ENCODE measurements at regions not wholly inside any gene's neighbourhood (a gene's known extent, or its start where the extent isn't known, plus 50 kb on each side); places are given as distances from the start of the nearest gene placed in this dataset.

GRCh38 chr3:76768912-76769311 lies 271.0 kb upstream of the ROBO2 start:
- Histone ChIP-seq H3K27me3 (replicated peaks in 1 of 2; ENCODE audit: control insufficient read depth in 2 of 2, insufficient read depth in 2 of 2, low read length in 1 of 2) (no peaks in the 10 kb centered on the region), H3K4me1 (ENCODE audit: control insufficient read depth, insufficient read depth, low read length) (no peaks in the 10 kb centered on the region), H3K36me3 (ENCODE audit: control insufficient read depth in 2 of 2, insufficient read depth in 2 of 2, low read length in 1 of 2) (no peaks in the 10 kb centered on the region), H3K9me3 (replicated peaks; ENCODE audit: control insufficient read depth, insufficient read depth, low read length) (no peaks in the 10 kb centered on the region), H3K4me2 (ENCODE audit: control insufficient read depth, insufficient read depth) (no peak overlapping the region), H2AFZ (ENCODE audit: control insufficient read depth, low read depth, low read length) (no peak overlapping the region), H3K9ac (ENCODE audit: control insufficient read depth, insufficient read depth, low read length) (no peak overlapping the region), H3K79me2 (ENCODE audit: control insufficient read depth, insufficient read depth, low read length) (no peaks in the 10 kb centered on the region), H4K20me1 (ENCODE audit: control insufficient read depth, insufficient read depth) (no peaks in the 10 kb centered on the region), H3K4me3 (no peak overlapping the region), H3K27ac (ENCODE audit: control insufficient read depth, insufficient read depth) (no peak overlapping the region)
- BruUV-seq (replicated peaks): no TSS peak
- no peak for DNase-seq (ENCODE audit: low read depth, low spot score)
- WGBS (ENCODE audit: insufficient coverage, insufficient replicate concordance, low lambda C conversion rate, missing lambda C conversion rate): 2% methylated on average over 4 of the region's 4 CpGs
- in situ Hi-C loops (cut with MboI): no loop called here
- intact Hi-C loops (cut with micrococcal nuclease; ENCODE audit: unreplicated experiment): no loop called here
- ChIA-PET SMC1A (ENCODE audit: uncharacterized antibody, unreplicated experiment) (no interaction called here), RAD21 (ENCODE audit: unreplicated experiment) (no interaction called here), POLR2A (no interaction called here), CTCF (interaction anchor here (0.6 kb wide), 1 partner anchor 36 kb away, joined by 3 read pairs; no protein-coding TSS in a partner anchor)
- ATAC-seq: no peak
- peak; percentile 54; the same call in 1 of the 2 replicates for TF ChIP-seq RFX5 (IDR thresholded peaks at IDR 0.05; ENCODE audit: low read depth, low read length)
- no peak for TF ChIP-seq HDAC6 (IDR thresholded peaks at IDR 0.05; ENCODE audit: unreplicated experiment)
- no peak for TF ChIP-seq RCOR1 (conservative IDR thresholded peaks at IDR 0.05; ENCODE audit: low read depth, low read length)
- TF ChIP-seq MAX (IDR thresholded peaks at IDR 0.05; ENCODE audit: low read depth, low read length): no peak
- no peak for TF ChIP-seq TCF7 (IDR thresholded peaks at IDR 0.05; ENCODE audit: borderline replicate concordance)
- TF ChIP-seq ATF7 (IDR thresholded peaks at IDR 0.05; ENCODE audit: low read depth): no peak
- FAIRE-seq: peak; percentile 7

- 0% methylated on average over 3 of the region's 3 CpGs for WGBS (ENCODE audit: insufficient coverage, insufficient replicate concordance, low lambda C conversion rate, missing lambda C conversion rate)
- H2AFZ ChIP-seq (ENCODE audit: control insufficient read depth, low read depth, low read length): no peak overlapping the region
- no TSS peak for BruUV-seq (replicated peaks)
- in situ Hi-C loops (cut with MboI): no loop called here
- H3K4me1 ChIP-seq (ENCODE audit: control insufficient read depth, insufficient read depth, low read length): no peaks in the 10 kb centered on the region
- CTCF ChIA-PET: no interaction called here
- RAD21 ChIA-PET (ENCODE audit: unreplicated experiment): no interaction called here
- H3K27ac ChIP-seq (ENCODE audit: control insufficient read depth, insufficient read depth): no peak overlapping the region
- no peak for TF ChIP-seq ZNF24 (IDR thresholded peaks at IDR 0.05)
- no peak for TF ChIP-seq E4F1 (IDR thresholded peaks at IDR 0.05; ENCODE audit: borderline replicate concordance, partially characterized antibody)
- TF ChIP-seq WRNIP1 (IDR thresholded peaks at IDR 0.05; ENCODE audit: borderline replicate concordance, low read depth, low read length): no peak
- no peak for TF ChIP-seq CBX3 (IDR thresholded peaks at IDR 0.05; ENCODE audit: borderline replicate concordance, low read depth)
- no peak for TF ChIP-seq CEBPB (IDR thresholded peaks at IDR 0.05; ENCODE audit: borderline replicate concordance in 1 of 2, low read depth in 2 of 2, low read length in 2 of 2)
- no peak for TF ChIP-seq SMAD1 (IDR thresholded peaks at IDR 0.05; ENCODE audit: low read depth, partially characterized antibody)
- TF ChIP-seq HDGF (IDR thresholded peaks at IDR 0.05): no peak
- TF ChIP-seq CREM (IDR thresholded peaks at IDR 0.05; ENCODE audit: low read depth): no peak
- TF ChIP-seq POLR2A (IDR thresholded peaks at IDR 0.05; ENCODE audit: low read depth, low read length): no peak
- TF ChIP-seq NR2C2 (IDR thresholded peaks at IDR 0.05; ENCODE audit: borderline replicate concordance, control insufficient read depth, insufficient read length, low read depth): no peak
- no peak for TF ChIP-seq ZNF274 (IDR thresholded peaks at IDR 0.05; ENCODE audit: insufficient read depth, insufficient read length)
- TF ChIP-seq BRCA1 (IDR thresholded peaks at IDR 0.05; ENCODE audit: low read depth, low read length): no peak
- DNase-seq (ENCODE audit: low read depth, low spot score): no peak
- H3K36me3 ChIP-seq (ENCODE audit: control insufficient read depth in 2 of 2, insufficient read depth in 2 of 2, low read length in 1 of 2): no peaks in the 10 kb centered on the region
- no peak for ATAC-seq
- no peak for FAIRE-seq
- no peaks in the 10 kb centered on the region for H3K79me2 ChIP-seq (ENCODE audit: control insufficient read depth, insufficient read depth, low read length)
- no peak overlapping the region for H3K4me2 ChIP-seq (ENCODE audit: control insufficient read depth, insufficient read depth)
- intact Hi-C loops (cut with micrococcal nuclease; ENCODE audit: unreplicated experiment): no loop called here
- SMC1A ChIA-PET (ENCODE audit: uncharacterized antibody, unreplicated experiment): no interaction called here
- H4K20me1 ChIP-seq (ENCODE audit: control insufficient read depth, insufficient read depth): no peaks in the 10 kb centered on the region
- no peaks in the 10 kb centered on the region for H3K27me3 ChIP-seq (replicated peaks in 1 of 2; ENCODE audit: control insufficient read depth in 2 of 2, insufficient read depth in 2 of 2, low read length in 1 of 2)
- POLR2A ChIA-PET: no interaction called here
- H3K9ac ChIP-seq (ENCODE audit: control insufficient read depth, insufficient read depth, low read length): no peak overlapping the region
- H3K4me3 ChIP-seq: no peak overlapping the region
- no peaks in the 10 kb centered on the region for H3K9me3 ChIP-seq (replicated peaks; ENCODE audit: control insufficient read depth, insufficient read depth, low read length)
These were observed 263.0 kb upstream of the ROBO2 start for GRCh38 chr3:76776927-76777326.
